ENCODE measurements at regions not wholly inside any gene's neighbourhood (a gene's known extent, or its start where the extent isn't known, plus 50 kb on each side); places are given as distances from the start of the nearest gene placed in this dataset.

DNA sequence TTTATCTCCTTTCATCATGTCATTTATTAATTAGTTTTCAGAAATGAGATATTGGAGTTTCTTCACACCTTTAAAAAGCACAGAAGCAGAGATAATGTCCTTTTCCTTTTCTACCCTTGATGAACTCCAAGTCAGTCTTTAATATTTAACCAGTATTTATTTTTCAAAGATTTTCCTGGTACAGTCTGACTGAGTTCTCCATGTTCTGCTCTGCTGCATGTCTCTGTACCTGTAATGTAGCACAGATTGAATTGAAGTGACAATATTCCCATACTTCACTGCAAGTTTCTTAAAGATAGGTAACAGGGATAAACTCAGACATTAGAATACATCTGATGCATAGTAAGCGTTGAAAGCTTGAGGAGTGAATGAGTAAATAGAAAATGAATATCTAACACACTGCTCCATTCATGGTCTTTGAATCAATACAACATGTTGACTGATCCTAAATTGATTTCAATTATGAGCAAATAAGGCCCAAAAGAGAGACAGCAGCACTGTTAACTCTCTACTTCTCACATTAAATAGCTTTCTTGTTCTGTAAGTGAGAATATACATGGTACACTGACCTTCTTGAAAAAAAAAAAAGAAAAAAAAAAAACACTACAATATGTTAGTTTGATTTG, 1323.6 kb upstream of the PRR20A start:
- TF ChIP-seq, protein P1, sequence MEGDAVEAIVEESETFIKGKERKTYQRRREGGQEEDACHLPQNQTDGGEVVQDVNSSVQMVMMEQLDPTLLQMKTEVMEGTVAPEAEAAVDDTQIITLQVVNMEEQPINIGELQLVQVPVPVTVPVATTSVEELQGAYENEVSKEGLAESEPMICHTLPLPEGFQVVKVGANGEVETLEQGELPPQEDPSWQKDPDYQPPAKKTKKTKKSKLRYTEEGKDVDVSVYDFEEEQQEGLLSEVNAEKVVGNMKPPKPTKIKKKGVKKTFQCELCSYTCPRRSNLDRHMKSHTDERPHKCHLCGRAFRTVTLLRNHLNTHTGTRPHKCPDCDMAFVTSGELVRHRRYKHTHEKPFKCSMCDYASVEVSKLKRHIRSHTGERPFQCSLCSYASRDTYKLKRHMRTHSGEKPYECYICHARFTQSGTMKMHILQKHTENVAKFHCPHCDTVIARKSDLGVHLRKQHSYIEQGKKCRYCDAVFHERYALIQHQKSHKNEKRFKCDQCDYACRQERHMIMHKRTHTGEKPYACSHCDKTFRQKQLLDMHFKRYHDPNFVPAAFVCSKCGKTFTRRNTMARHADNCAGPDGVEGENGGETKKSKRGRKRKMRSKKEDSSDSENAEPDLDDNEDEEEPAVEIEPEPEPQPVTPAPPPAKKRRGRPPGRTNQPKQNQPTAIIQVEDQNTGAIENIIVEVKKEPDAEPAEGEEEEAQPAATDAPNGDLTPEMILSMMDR (conservative IDR thresholded peaks at IDR 0.05; ENCODE audit: low read depth, low read length): no peak
- no peak for TF ChIP-seq EZH2 (IDR thresholded peaks at IDR 0.05; ENCODE audit: low read length, unreplicated experiment)

All from PC-3 (cell line).